ENCODE measurements at regions not wholly inside any gene's neighbourhood (a gene's known extent, or its start where the extent isn't known, plus 50 kb on each side); places are given as distances from the start of the nearest gene placed in this dataset.

GRCh38 chr4:33532821-33533220 lies 2711.5 kb downstream of the ARAP2 start:
- DNase-seq (ENCODE audit: low spot score), result no peak
- intact Hi-C loops (cut with DNase I), result no loop called here
- ATAC-seq, result no peak

- intact Hi-C loops (cut with DNase I), result no loop called here
- DNase-seq (ENCODE audit: low spot score), result no peak
- no peak for ATAC-seq
These were observed 2707.4 kb downstream of the ARAP2 start for GRCh38 chr4:33536898-33537297.

DNA sequence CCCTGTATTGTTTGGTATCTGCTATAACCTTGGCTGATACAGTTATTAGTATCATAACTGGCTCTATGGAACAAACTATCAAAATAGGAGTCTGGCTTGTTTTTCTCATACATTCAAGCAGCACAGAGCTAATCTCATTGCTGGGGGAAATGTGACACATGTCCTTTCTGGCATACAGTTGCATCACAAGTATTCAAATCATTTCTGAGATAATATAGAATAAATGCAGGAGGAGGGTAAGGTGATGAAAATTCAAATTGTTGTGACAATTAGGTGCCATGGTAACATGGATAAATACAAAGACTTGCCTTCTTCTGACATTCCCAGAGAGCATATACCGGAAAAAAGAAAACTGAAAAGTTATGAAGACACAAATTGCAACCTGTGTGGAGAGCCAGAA lies 2706.8 kb downstream of the ARAP2 start:
- intact Hi-C loops (cut with DNase I), result no loop called here
- DNase-seq (ENCODE audit: low spot score) (no peak), ATAC-seq (no peak)

DNA sequence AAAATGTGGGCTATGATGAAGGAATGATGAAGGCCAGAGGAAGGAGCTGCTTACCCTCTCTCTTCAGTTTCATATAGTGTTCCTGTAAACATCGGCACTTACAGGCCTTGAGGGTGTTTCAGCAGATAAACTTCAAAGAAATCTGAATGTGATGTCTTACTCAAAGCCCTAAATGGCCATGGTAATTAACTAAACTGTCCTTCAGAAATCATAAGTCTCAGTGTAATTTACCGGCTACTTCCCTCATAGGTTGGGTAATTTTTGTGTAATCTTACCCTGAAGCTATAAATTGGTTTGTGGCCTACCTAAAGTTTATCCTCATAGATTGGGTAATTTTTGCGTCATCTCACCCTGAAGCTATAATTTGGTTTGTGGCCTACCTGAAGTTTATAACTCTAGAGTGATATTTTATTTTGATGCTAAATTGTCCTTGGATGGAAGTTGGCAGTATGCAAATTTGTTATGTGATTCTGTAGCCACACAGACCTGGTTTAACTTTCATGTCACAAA lies 2700.3 kb downstream of the ARAP2 start:
- ATAC-seq (no peak), DNase-seq (ENCODE audit: low spot score) (no peak)
- intact Hi-C loops (cut with DNase I), result no loop called here

GRCh38 chr4:33551244-33551643 lies 2693.1 kb downstream of the ARAP2 start:
- ATAC-seq (no peak), DNase-seq (ENCODE audit: low spot score) (no peak)
- intact Hi-C loops (cut with DNase I), result no loop called here

- intact Hi-C loops (cut with DNase I), result no loop called here
These were observed 2683.1 kb downstream of the ARAP2 start for GRCh38 chr4:33561259-33561658.

GRCh38 chr4:33566649-33567048 lies 2677.7 kb downstream of the ARAP2 start:
- ATAC-seq, result no peak
- intact Hi-C loops (cut with DNase I), result no loop called here
- DNase-seq (ENCODE audit: low spot score), result no peak

More at GRCh38 chr4:33561259-33561658, 2683.1 kb downstream of the ARAP2 start:
- DNase-seq (ENCODE audit: low spot score) (no peak), ATAC-seq (no peak)

DNA sequence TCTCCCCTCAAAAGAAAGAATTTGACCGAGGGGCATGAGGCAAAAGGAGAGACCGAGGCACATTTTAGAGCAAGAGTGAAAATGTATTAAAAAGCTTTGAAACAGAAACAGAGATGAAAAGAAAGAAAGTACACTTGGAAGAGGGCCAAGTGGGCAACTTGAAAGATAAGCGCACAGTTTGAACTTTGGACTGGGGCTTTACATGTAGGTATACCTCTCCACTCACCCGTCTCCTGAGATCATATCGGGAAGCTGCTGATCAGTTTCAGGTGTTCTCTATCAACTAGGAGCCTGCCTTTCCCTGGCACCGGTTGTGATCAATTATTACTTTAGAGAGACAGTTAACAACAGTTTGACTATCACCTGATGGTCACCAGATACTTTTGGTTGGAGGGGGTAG lies 2666.5 kb downstream of the ARAP2 start:
- DNase-seq (ENCODE audit: low spot score) (no peak), ATAC-seq (no peak)
- intact Hi-C loops (cut with DNase I), result no loop called here

GRCh38 chr4:33579951-33580350 lies 2664.4 kb downstream of the ARAP2 start:
- intact Hi-C loops (cut with DNase I), result no loop called here
- no peak for DNase-seq (ENCODE audit: low spot score)
- ATAC-seq, result no peak

GRCh38 chr4:33592701-33593100 lies 2651.6 kb downstream of the ARAP2 start:
- intact Hi-C loops (cut with DNase I), result no loop called here
- ATAC-seq (no peak), DNase-seq (ENCODE audit: low spot score) (no peak)

DNA sequence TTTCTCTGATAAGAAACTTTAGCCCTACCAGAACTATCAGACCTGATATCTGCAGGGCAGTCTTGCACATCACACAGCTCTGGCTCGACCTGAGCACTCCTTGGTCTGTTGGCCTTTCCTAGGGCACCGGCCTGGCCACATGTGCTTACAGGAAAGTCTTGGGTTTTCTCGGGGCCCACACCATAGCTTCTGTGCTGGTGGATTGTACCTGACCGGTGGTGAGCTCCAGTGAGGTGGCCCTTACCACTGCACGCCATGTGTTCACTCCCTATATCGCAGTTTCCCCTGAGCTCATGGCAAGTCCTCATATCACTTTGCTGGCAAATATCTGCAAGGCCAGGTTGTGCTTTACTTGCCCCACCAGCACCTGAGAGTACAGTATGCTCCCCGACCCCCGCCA lies 2637.4 kb downstream of the ARAP2 start:
- no peak for DNase-seq (ENCODE audit: low spot score)
- intact Hi-C loops (cut with DNase I), result no loop called here
- peak; percentile 24 for ATAC-seq

DNA sequence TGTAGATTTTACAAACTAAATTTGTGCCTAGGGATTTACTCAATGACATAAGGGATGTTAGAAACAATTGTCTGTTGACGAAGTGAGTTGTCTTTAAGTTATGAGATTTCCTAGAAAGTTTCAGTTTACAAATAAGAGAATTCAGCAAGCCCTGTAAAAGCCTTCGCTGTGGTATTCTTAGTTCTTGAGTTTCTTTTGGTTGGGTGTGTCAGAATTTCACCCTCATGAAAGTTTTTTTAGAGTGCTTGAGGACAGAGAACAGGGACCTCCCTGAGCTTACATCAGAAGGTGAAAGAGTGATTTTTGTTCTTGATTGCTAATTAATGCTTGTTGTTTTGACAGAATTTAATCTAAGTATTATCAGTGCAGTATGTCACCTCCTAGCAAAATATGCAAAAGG lies 2628.2 kb downstream of the ARAP2 start:
- ATAC-seq (no peak), DNase-seq (ENCODE audit: low spot score) (no peak)
- intact Hi-C loops (cut with DNase I), result no loop called here

DNA sequence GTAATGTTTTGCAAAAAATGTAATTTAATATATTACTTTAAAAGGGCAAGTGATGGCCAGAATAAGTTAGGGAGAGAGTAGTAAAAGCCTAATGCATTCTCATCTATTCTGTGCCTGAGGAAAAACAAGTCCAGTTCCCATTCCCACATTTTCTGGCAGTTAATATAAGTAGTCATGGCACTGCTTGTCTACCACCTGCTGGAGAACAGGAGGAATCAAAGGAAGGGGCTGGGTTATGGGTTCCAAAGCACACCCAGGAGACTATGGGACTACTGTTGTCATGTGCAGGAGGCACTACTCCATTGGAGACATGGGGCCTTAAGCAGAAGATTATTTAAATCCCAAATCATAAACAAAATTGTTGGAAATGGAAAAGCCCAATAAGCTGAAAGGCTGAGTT lies 2618.6 kb downstream of the ARAP2 start:
- DNase-seq (ENCODE audit: low spot score), result no peak
- intact Hi-C loops (cut with DNase I), result loop anchor here (2.0 kb wide), 1 partner anchor 15 kb away; no protein-coding TSS in a partner anchor

GRCh38 chr4:33626221-33626620 lies 2618.1 kb downstream of the ARAP2 start:
- ATAC-seq, result no peak
- intact Hi-C loops (cut with DNase I), result loop anchor here (2.0 kb wide), 1 partner anchor 15 kb away; no protein-coding TSS in a partner anchor
- DNase-seq (ENCODE audit: low spot score), result no peak

More for the DNA sequence above, 2618.6 kb downstream of the ARAP2 start:
- ATAC-seq, result no peak

DNA sequence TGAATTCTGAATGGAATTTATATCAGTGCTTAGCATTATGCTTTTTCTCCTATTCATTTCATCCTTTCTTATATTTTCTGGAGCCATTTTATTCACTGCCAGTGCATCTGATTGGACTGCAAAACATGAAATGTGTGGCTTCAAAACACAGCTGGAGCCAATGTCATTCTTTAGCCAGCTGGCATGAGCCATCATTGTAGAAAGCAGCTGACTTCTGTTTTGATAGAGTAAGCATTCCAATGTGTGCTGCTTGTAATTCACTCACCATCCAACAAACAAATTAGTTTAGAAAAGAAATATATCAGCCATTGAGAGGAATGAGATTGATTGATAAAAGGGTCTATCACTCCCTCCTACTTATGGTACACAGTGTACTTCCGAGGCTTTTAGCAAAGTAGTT lies 2616.0 kb downstream of the ARAP2 start:
- no peak for DNase-seq (ENCODE audit: low spot score)
- ATAC-seq, result no peak

DNA sequence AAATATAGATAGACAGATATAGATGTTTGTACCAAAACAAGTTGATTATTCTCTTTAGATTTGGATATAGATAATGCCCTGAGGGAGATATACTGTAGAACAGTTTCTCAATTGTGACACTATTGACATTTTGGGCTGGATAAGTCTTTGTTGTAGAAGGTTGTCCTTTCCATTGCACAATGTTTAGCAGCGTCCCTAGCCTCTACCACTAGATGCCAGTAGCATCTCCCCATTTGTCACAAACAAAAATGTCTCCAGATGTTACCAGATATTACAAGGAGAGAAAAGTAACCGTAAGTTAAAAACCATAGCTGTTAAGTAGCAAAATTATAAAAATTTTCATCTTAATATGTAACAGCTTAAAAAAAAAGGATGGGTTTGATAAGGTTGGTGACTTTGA lies 2595.3 kb downstream of the ARAP2 start:
- intact Hi-C loops (cut with DNase I), result no loop called here
- DNase-seq (ENCODE audit: low spot score) (no peak), ATAC-seq (peak; percentile 74)

More for the DNA sequence above, 2616.0 kb downstream of the ARAP2 start:
- intact Hi-C loops (cut with DNase I), result no loop called here

- ATAC-seq, result no peak
- no peak for DNase-seq (ENCODE audit: low spot score)
These were observed 2594.8 kb downstream of the ARAP2 start for GRCh38 chr4:33649471-33649870.

GRCh38 chr4:33650036-33650435 lies 2594.3 kb downstream of the ARAP2 start:
- no peak for ATAC-seq
- no peak for DNase-seq (ENCODE audit: low spot score)
- intact Hi-C loops (cut with DNase I), result no loop called here

More at GRCh38 chr4:33649471-33649870, 2594.8 kb downstream of the ARAP2 start:
- intact Hi-C loops (cut with DNase I), result no loop called here

- DNase-seq (ENCODE audit: low spot score), result no peak
- intact Hi-C loops (cut with DNase I), result no loop called here
- no peak for ATAC-seq
These were observed 2585.3 kb downstream of the ARAP2 start for GRCh38 chr4:33658971-33659370.

- ATAC-seq (no peak), DNase-seq (ENCODE audit: low spot score) (no peak)
- intact Hi-C loops (cut with DNase I), result no loop called here
These were observed 2582.7 kb downstream of the ARAP2 start for GRCh38 chr4:33661636-33662035.

- intact Hi-C loops (cut with DNase I), result no loop called here
- ATAC-seq (no peak), DNase-seq (ENCODE audit: low spot score) (no peak)
These were observed 2558.4 kb downstream of the ARAP2 start for GRCh38 chr4:33685939-33686338.

GRCh38 chr4:33696041-33696440 lies 2548.3 kb downstream of the ARAP2 start:
- ATAC-seq (no peak), DNase-seq (ENCODE audit: low spot score) (no peak)
- intact Hi-C loops (cut with DNase I), result no loop called here

Data from sciatic nerve (tissue), 2 donors.